Neural cell (in vitro differentiated cells): ENCODE measurements at regions not wholly inside any gene's neighbourhood (a gene's known extent, or its start where the extent isn't known, plus 50 kb on each side); places are given as distances from the start of the nearest gene placed in this dataset.

Experiments
- H2AFZ ChIP-seq: fragments of 200-600, 300-800 bp; sonication (generic), shearing (Covaris generic); 2 replicates; pipeline ENCODE4 v1.6.0; 2014; ENCODE audit warnings: low read depth, mild to moderate bottlenecking, antibody characterized with exemption, low read length, moderate library complexity
- H3F3A ChIP-seq: fragments of 200-600 bp; shearing (Covaris generic); 2 replicates; pipeline ENCODE4 v1.6.1; 2016; ENCODE audit warnings: mild to moderate bottlenecking, moderate library complexity, mixed read lengths, antibody characterized with exemption, low read length; ENCODE audit not compliant: insufficient read depth, poor library complexity, severe bottlenecking
- H3K27ac ChIP-seq: fragments of 200-600, 300-800 bp; sonication (generic), shearing (Covaris generic); 2 replicates; pipeline ENCODE4 v1.5.1; 2014; ENCODE audit warnings: mild to moderate bottlenecking, low read length, moderate library complexity
- H3K27me3 ChIP-seq: fragments of 300-800, 200-600 bp; sonication (generic), shearing (Covaris generic); 2 replicates; pipeline ENCODE4 v1.6.0; 2014; ENCODE audit warnings: mild to moderate bottlenecking, low read depth, low read length, moderate library complexity; ENCODE audit not compliant: insufficient read depth
- H3K36me3 ChIP-seq: fragments of 300-800, 200-600 bp; sonication (generic), shearing (Covaris generic); 2 replicates; pipeline ENCODE4 v1.5.1; 2014; ENCODE audit warnings: mild to moderate bottlenecking, antibody characterized with exemption, low read length, moderate library complexity; ENCODE audit not compliant: insufficient read depth
- H3K4me2 ChIP-seq: fragments of 300-800, 200-600 bp; sonication (generic), shearing (Covaris generic); 2 replicates; pipeline ENCODE4 v1.6.0; 2014; ENCODE audit warnings: mild to moderate bottlenecking, low read length
- H3K4me3 ChIP-seq: fragments of 300-800, 200-600 bp; sonication (generic), shearing (Covaris generic); 2 replicates; pipeline ENCODE4 v1.5.1; 2014; ENCODE audit warnings: mild to moderate bottlenecking, low read length, moderate library complexity
- H3K79me2 ChIP-seq: fragments of 200-600 bp; shearing (Covaris generic); replicated peaks from 2 replicates; pipeline ENCODE4 v1.6.0; 2014; ENCODE audit warnings: mild to moderate bottlenecking, low read length, moderate library complexity; ENCODE audit not compliant: insufficient read depth
- H3K9ac ChIP-seq: fragments of 300-800, 200-600 bp; sonication (generic), shearing (Covaris generic); 2 replicates; pipeline ENCODE4 v1.6.1; 2016; ENCODE audit warnings: mild to moderate bottlenecking, low read length, mixed read lengths
- H3K9me2 ChIP-seq: fragments of 200-600 bp; shearing (Covaris generic); 2 replicates; pipeline ENCODE4 v1.6.1; 2016; ENCODE audit warnings: mild to moderate bottlenecking, low read length, mixed read lengths; ENCODE audit not compliant: insufficient read depth
- H3K9me3 ChIP-seq: fragments of 200-600, 300-800 bp; sonication (generic), shearing (Covaris generic); 2 replicates; pipeline ENCODE4 v1.6.1; 2016; ENCODE audit warnings: mild to moderate bottlenecking, mixed run types, low read length, moderate library complexity, mixed read lengths
- H4K20me1 ChIP-seq: fragments of 200-600 bp; shearing (Covaris generic); 2 replicates; pipeline ENCODE4 v1.6.1; 2016; ENCODE audit warnings: mild to moderate bottlenecking, mixed run types; ENCODE audit not compliant: insufficient read depth
- EP300 ChIP-seq: fragments of 450-650 bp; conservative IDR thresholded peaks from 2 replicates; pipeline ENCODE4 v1.6.1; 2014; ENCODE audit warnings: antibody characterized with exemption, mild to moderate bottlenecking, moderate library complexity; ENCODE audit not compliant: poor library complexity, severe bottlenecking
- EZH2 ChIP-seq: fragments of 200-600, 300-800 bp; shearing (Covaris generic), sonication (generic); IDR thresholded peaks from 2 replicates; pipeline ENCODE4 v1.6.1; 2014; ENCODE audit warnings: antibody characterized with exemption, low read length, borderline replicate concordance, mild to moderate bottlenecking; ENCODE audit not compliant: insufficient read depth, poor library complexity, severe bottlenecking
- MXI1 ChIP-seq: fragments of 450-650 bp; conservative IDR thresholded peaks from 2 replicates; pipeline ENCODE4 v1.6.1; 2014; ENCODE audit warnings: antibody characterized with exemption, mild to moderate bottlenecking; ENCODE audit not compliant: poor library complexity, severe bottlenecking
- POLR2AphosphoS5 ChIP-seq: IDR thresholded peaks from 2 replicates; pipeline ENCODE4 v1.6.1; 2012
- RAD21 ChIP-seq: fragments of 450-650 bp; conservative IDR thresholded peaks from 2 replicates; pipeline ENCODE4 v1.6.1; 2014; ENCODE audit warnings: antibody characterized with exemption, mild to moderate bottlenecking, moderate library complexity
- SMC3 ChIP-seq: fragments of 450-650 bp; conservative IDR thresholded peaks from 2 replicates; pipeline ENCODE4 v1.6.1; 2014; ENCODE audit warnings: antibody characterized with exemption, mild to moderate bottlenecking, moderate library complexity; ENCODE audit not compliant: poor library complexity
- TAF1 ChIP-seq: IDR thresholded peaks from 2 replicates; pipeline ENCODE4 v1.6.1; 2012; ENCODE audit warnings: low read depth
- TF ChIP-seq, protein P1 (sequence below): IDR thresholded peaks from 2 replicates; pipeline ENCODE4 v1.6.1; 2012; ENCODE audit warnings: borderline replicate concordance
- TF ChIP-seq, protein P2 (sequence below): fragments of 450-650 bp; IDR thresholded peaks from 2 replicates; pipeline ENCODE4 v1.5.1; 2014; ENCODE audit warnings: antibody characterized with exemption, mild to moderate bottlenecking, moderate library complexity; ENCODE audit not compliant: poor library complexity, severe bottlenecking

DNA sequence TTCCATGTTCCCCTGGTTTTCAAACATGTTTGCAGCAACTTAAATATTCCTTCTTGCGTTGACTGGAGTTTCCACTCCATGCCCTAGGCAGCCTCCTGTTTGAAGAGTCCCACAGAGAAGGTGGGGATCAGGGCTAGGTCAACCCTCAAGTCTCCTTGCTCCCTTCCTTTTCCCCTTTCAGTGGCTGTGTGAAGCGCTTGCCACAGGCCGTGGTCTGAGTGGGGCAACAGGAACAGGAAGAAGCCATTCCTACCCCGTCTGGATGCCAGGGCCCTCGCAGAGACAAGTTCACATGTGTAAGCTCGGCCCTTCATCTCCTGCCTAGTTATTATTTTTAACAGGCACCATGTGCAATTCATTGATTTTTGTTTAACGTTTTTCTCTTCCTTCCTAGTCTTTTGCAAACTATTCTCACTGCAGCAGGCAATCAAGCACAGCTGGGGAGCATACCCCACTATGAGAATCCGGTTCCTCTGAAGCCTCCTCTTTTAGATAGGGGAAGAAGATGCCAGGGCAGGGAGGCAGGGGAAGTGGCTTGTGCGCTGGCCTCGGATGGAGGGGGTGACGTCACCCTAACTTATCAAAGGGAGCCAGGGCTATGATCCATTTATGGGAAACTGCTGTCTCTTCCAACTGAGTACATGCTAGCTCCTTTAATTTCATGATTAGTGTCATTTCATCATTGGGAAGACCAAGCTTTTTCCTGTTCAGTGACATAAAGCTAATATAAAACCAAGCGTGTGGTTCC lies 64.2 kb downstream of the PRLHR start:
- Histone ChIP-seq H3K27ac (no peak overlapping the region), H3F3A (no peaks in the 10 kb centered on the region), H3K9me2 (no peaks in the 10 kb centered on the region), H3K36me3 (no peaks in the 10 kb centered on the region), H3K9me3 (no peaks in the 10 kb centered on the region), H3K27me3 (no peaks in the 10 kb centered on the region), H3K9ac (no peak overlapping the region), H2AFZ (no peak overlapping the region), H3K79me2 (no peaks in the 10 kb centered on the region), H3K4me3 (no peak overlapping the region), H3K4me2 (no peak overlapping the region), H4K20me1 (no peaks in the 10 kb centered on the region)
- TF ChIP-seq RAD21 = no peak
- no peak for TF ChIP-seq MXI1
- TF ChIP-seq TAF1 = no peak

DNA sequence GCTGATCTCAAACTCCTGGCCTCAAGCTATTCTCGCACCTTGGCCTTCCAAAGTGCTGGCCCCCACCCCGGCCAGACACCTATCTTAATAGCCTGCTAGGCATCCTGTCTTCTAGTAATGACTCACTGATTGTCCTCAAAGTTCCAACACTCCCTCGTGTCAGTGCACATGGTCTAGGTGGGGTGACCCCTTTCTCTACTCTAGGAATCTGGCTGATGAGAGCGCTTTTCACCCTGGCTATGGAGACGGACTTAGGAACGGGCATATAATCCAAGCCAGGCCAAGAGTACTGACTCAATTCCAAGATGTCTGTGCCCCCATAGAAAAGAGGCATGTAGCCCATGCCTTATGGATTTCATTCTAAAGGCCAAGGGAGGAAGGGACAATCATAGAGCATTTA lies 67.0 kb downstream of the PRLHR start:
- Histone ChIP-seq H3K4me2 (no peak overlapping the region), H2AFZ (no peak overlapping the region), H3F3A (no peaks in the 10 kb centered on the region), H3K9me3 (no peaks in the 10 kb centered on the region), H3K27me3 (no peaks in the 10 kb centered on the region), H4K20me1 (no peaks in the 10 kb centered on the region), H3K4me3 (no peak overlapping the region), H3K36me3 (no peaks in the 10 kb centered on the region), H3K9me2 (no peaks in the 10 kb centered on the region), H3K9ac (no peak overlapping the region), H3K79me2 (no peaks in the 10 kb centered on the region), H3K27ac (no peak overlapping the region)
- no peak for TF ChIP-seq EP300
- TF ChIP-seq POLR2AphosphoS5 = no peak
- TF ChIP-seq TAF1 = no peak
- no peak for TF ChIP-seq MXI1
- TF ChIP-seq SMC3 = no peak
- TF ChIP-seq RAD21 = no peak
- TF ChIP-seq, protein P1, sequence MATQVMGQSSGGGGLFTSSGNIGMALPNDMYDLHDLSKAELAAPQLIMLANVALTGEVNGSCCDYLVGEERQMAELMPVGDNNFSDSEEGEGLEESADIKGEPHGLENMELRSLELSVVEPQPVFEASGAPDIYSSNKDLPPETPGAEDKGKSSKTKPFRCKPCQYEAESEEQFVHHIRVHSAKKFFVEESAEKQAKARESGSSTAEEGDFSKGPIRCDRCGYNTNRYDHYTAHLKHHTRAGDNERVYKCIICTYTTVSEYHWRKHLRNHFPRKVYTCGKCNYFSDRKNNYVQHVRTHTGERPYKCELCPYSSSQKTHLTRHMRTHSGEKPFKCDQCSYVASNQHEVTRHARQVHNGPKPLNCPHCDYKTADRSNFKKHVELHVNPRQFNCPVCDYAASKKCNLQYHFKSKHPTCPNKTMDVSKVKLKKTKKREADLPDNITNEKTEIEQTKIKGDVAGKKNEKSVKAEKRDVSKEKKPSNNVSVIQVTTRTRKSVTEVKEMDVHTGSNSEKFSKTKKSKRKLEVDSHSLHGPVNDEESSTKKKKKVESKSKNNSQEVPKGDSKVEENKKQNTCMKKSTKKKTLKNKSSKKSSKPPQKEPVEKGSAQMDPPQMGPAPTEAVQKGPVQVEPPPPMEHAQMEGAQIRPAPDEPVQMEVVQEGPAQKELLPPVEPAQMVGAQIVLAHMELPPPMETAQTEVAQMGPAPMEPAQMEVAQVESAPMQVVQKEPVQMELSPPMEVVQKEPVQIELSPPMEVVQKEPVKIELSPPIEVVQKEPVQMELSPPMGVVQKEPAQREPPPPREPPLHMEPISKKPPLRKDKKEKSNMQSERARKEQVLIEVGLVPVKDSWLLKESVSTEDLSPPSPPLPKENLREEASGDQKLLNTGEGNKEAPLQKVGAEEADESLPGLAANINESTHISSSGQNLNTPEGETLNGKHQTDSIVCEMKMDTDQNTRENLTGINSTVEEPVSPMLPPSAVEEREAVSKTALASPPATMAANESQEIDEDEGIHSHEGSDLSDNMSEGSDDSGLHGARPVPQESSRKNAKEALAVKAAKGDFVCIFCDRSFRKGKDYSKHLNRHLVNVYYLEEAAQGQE = no peak
- TF ChIP-seq, protein P2, sequence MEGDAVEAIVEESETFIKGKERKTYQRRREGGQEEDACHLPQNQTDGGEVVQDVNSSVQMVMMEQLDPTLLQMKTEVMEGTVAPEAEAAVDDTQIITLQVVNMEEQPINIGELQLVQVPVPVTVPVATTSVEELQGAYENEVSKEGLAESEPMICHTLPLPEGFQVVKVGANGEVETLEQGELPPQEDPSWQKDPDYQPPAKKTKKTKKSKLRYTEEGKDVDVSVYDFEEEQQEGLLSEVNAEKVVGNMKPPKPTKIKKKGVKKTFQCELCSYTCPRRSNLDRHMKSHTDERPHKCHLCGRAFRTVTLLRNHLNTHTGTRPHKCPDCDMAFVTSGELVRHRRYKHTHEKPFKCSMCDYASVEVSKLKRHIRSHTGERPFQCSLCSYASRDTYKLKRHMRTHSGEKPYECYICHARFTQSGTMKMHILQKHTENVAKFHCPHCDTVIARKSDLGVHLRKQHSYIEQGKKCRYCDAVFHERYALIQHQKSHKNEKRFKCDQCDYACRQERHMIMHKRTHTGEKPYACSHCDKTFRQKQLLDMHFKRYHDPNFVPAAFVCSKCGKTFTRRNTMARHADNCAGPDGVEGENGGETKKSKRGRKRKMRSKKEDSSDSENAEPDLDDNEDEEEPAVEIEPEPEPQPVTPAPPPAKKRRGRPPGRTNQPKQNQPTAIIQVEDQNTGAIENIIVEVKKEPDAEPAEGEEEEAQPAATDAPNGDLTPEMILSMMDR = no peak
- no peak for TF ChIP-seq EZH2
